ENCODE measurements at regions not wholly inside any gene's neighbourhood (a gene's known extent, or its start where the extent isn't known, plus 50 kb on each side); places are given as distances from the start of the nearest gene placed in this dataset.

DNA sequence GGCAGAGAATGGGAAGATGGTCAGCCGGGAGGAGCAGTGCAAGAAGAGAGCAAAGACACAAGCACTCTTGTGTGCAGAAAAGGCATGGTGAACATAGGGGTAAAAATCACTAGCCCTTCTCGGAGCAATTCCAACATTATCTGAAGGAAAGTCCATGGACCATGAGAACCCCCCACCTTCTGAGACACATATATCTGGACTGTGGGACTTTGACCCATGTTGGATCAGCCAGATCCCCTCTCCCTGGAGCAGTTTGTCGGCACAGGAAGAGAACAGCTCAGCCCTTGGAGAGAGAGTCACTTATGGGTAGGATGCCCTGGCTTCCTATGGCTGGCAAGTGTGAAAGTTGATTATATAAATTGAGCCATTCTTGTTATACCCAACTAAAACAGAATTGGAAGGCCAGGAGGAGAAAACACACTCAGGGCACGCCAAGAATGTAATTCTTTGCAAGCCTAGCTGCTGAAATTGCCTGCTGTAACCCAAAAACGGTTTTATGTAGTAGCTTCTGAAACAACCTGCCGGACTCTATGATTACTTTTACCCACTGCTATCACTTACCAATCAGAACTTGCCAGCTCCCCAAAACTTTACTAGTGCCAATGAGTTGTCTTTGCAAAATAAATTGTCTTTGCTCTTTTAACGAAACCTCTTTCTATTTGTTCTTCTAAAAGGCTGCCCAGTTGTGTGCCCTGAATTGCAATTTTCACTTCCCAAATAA is 62.8 kb upstream of the ZNF599 start:
- no peak overlapping the region for H3K27ac Mint-ChIP-seq
- H3K9me3 Mint-ChIP-seq, result no peaks in the 10 kb centered on the region
- H3K4me1 Mint-ChIP-seq, result peaks cover 4% of the 10 kb centered on the region
- no peak for ATAC-seq
- no peak for DNase-seq
- no peaks in the 10 kb centered on the region for H3K27me3 Mint-ChIP-seq
- H3K36me3 Mint-ChIP-seq (ENCODE audit: low read depth), result no peaks in the 10 kb centered on the region
- no peak overlapping the region for H3K4me3 Mint-ChIP-seq

GRCh38 chr19:34834472-34835061 is 61.6 kb upstream of the ZNF599 start:
- Mint-ChIP-seq H3K27ac (no peak overlapping the region), H3K36me3 (ENCODE audit: low read depth) (no peaks in the 10 kb centered on the region), H3K9me3 (no peaks in the 10 kb centered on the region), H3K4me1 (peaks cover 4% of the 10 kb centered on the region), H3K27me3 (no peaks in the 10 kb centered on the region), H3K4me3 (no peak overlapping the region)
- no peak for ATAC-seq
- no peak for DNase-seq

DNA sequence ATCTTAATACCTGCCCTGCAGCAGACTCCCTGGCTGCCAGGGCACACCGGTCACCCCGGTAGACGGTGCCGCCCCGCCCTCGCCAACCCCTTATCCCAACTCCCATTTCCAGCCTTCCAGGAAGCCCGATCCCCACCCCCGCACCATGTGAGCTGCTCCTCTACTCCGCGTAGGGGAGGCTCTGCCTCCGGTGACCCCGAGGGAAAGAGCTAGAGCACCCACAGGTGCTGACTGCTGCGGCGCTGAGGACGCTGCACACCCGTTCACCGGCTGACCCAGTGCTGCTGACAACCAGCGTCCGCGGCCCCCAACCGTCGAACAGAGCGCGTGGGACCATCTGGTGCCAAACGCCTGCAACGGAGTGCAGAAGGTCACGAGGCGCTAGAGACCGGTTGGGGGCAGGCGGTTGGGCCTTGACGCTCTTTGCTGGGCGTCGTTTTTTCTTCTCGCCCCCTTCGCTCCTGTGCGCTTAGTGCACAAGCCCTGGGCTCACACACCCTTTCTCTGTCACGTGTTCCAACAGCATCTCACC is 59.6 kb upstream of the ZNF599 start:
- Mint-ChIP-seq H3K4me3 (no peak overlapping the region), H3K36me3 (ENCODE audit: low read depth) (no peaks in the 10 kb centered on the region), H3K27ac (no peak overlapping the region), H3K27me3 (no peaks in the 10 kb centered on the region), H3K4me1 (peaks cover 2% of the 10 kb centered on the region), H3K9me3 (no peaks in the 10 kb centered on the region)
- ATAC-seq (no peak), DNase-seq (no peak)

- Mint-ChIP-seq H3K27ac (no peak overlapping the region), H3K4me3 (no peak overlapping the region), H3K36me3 (ENCODE audit: low read depth) (no peaks in the 10 kb centered on the region), H3K4me1 (no peaks in the 10 kb centered on the region), H3K27me3 (no peaks in the 10 kb centered on the region), H3K9me3 (no peaks in the 10 kb centered on the region)
- ATAC-seq, result no peak
- no peak for DNase-seq
Observed at GRCh38 chr19:34831714-34832113, 58.7 kb upstream of the ZNF599 start.

DNA sequence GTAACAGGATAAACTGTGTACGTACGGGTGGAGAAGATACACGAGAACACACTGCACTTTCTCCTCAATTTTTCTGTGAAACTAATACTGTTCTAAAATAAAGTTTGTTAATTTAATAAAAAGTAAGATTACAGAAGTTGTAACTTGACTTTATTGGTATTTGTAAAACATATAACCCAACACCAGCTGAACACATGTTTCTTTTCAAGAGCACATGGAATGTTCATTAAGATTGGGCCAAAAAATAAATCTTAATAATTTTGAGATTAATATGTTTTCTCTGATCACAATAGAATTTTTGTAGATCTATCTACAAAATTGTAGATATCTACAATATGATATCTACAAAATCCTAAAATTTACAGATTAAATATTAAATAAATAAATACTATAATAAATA is 55.1 kb upstream of the ZNF599 start:
- Mint-ChIP-seq H3K4me1 (no peaks in the 10 kb centered on the region), H3K4me3 (no peak overlapping the region), H3K27me3 (no peaks in the 10 kb centered on the region), H3K27ac (no peak overlapping the region), H3K36me3 (ENCODE audit: low read depth) (no peaks in the 10 kb centered on the region), H3K9me3 (no peaks in the 10 kb centered on the region)
- ATAC-seq (no peak), DNase-seq (no peak)

DNA sequence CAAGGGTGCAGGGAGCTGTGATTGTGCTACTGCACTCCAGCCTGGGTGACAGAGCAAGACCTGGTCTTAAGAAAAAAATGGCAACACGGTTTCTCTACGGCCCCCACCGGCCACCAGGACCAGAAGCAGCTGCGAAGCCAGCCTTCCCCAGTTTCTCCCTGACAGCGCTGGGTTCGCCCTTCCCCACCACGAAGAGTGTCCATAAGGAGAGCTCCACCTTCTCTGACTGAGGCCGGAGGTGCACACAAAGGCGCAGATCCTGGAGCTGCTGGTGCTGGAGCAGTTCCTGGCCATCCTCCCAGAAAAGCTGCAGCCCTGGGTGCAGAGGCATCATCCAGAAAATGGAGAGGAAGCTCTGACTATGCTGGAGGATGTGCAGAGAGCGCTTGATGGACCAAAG is 52.2 kb upstream of the ZNF599 start:
- Mint-ChIP-seq H3K36me3 (ENCODE audit: low read depth) (no peaks in the 10 kb centered on the region), H3K9me3 (no peaks in the 10 kb centered on the region), H3K4me3 (no peak overlapping the region), H3K27me3 (no peaks in the 10 kb centered on the region), H3K4me1 (no peaks in the 10 kb centered on the region), H3K27ac (no peak overlapping the region)
- DNase-seq, result no peak
- no peak for ATAC-seq

- Mint-ChIP-seq H3K4me3 (no peak overlapping the region), H3K27ac (no peak overlapping the region), H3K27me3 (no peaks in the 10 kb centered on the region), H3K9me3 (no peaks in the 10 kb centered on the region), H3K36me3 (ENCODE audit: low read depth) (no peaks in the 10 kb centered on the region), H3K4me1 (no peaks in the 10 kb centered on the region)
- ATAC-seq (no peak), DNase-seq (no peak)
Observed at GRCh38 chr19:34824686-34825085, 51.7 kb upstream of the ZNF599 start.
